ENCODE measurements at regions not wholly inside any gene's neighbourhood (a gene's known extent, or its start where the extent isn't known, plus 50 kb on each side); places are given as distances from the start of the nearest gene placed in this dataset.
"Not testable (repeated sequence)": the region's sequence is repeated elsewhere in the genome, so short reads cannot be mapped to it uniquely, and the experiment has no call there.

GRCh38 chr2:182477774-182478173, 50.9 kb upstream of the PDE1A start:
- DNase-seq (ENCODE audit: low read depth in 2 of 2): no peak

- no peak for DNase-seq (ENCODE audit: low read depth in 2 of 2)
Observed at GRCh38 chr2:182481676-182482075, 54.8 kb upstream of the PDE1A start.

GRCh38 chr2:182482511-182482910, 55.7 kb upstream of the PDE1A start:
- DNase-seq (ENCODE audit: low read depth in 2 of 2): no peak

- no peak for DNase-seq (ENCODE audit: low read depth in 2 of 2)
Observed at GRCh38 chr2:182496596-182496995, 69.8 kb upstream of the PDE1A start.

GRCh38 chr2:182499706-182500470, 73.1 kb upstream of the PDE1A start:
- DNase-seq (ENCODE audit: low read depth in 2 of 2): no peak

- no peak for DNase-seq (ENCODE audit: low read depth in 2 of 2)
Observed at GRCh38 chr2:182503886-182504285, 77.0 kb upstream of the PDE1A start.

- DNase-seq (ENCODE audit: low read depth in 2 of 2): no peak
Observed at GRCh38 chr2:182504903-182505302, 78.1 kb upstream of the PDE1A start.

- DNase-seq (ENCODE audit: low read depth in 2 of 2): no peak
Observed at GRCh38 chr2:182506606-182507005, 79.8 kb upstream of the PDE1A start.

- not testable (repeated sequence) for DNase-seq (ENCODE audit: low read depth in 2 of 2)
Observed at GRCh38 chr2:182508583-182508982, 81.7 kb upstream of the PDE1A start.

GRCh38 chr2:182509216-182509615, 82.4 kb upstream of the PDE1A start:
- DNase-seq (ENCODE audit: low read depth in 2 of 2): no peak

GRCh38 chr2:182521453-182522404, 94.9 kb upstream of the PDE1A start:
- no peak for DNase-seq (ENCODE audit: low read depth in 2 of 2)

GRCh38 chr2:182522405-182522896, 95.6 kb upstream of the PDE1A start:
- no peak for DNase-seq (ENCODE audit: low read depth in 2 of 2)

- no peak for DNase-seq (ENCODE audit: low read depth in 2 of 2)
Observed at GRCh38 chr2:182522972-182523473, 96.2 kb upstream of the PDE1A start.

- no peak for DNase-seq (ENCODE audit: low read depth in 2 of 2)
Observed at GRCh38 chr2:182530636-182531035, 103.8 kb upstream of the PDE1A start.

GRCh38 chr2:182540252-182540651, 113.4 kb upstream of the PDE1A start:
- DNase-seq (ENCODE audit: low read depth in 2 of 2): no peak

GRCh38 chr2:182541268-182541667, 114.4 kb upstream of the PDE1A start:
- no peak for DNase-seq (ENCODE audit: low read depth in 2 of 2)

GRCh38 chr2:182542501-182543258, 115.8 kb upstream of the PDE1A start:
- DNase-seq (ENCODE audit: low read depth in 2 of 2): no peak

GRCh38 chr2:182543741-182544525, 117.1 kb upstream of the PDE1A start:
- DNase-seq (ENCODE audit: low read depth in 2 of 2): no peak

GRCh38 chr2:182545420-182546167, 118.8 kb upstream of the PDE1A start:
- DNase-seq (ENCODE audit: low read depth in 2 of 2): no peak

Data from stimulated activated CD4-positive, alpha-beta T cell treated with anti-CD3 and anti-CD28 coated beads, Interleukin-15, amount 100 ng/mL, for 48 hours (primary cell).